KMS-11 (cell line): ENCODE measurements at regions not wholly inside any gene's neighbourhood (a gene's known extent, or its start where the extent isn't known, plus 50 kb on each side); places are given as distances from the start of the nearest gene placed in this dataset.

Experiments used
- H2AFZ ChIP-seq: fragments of 200-600 bp; sonication (generic); 2 replicates; pipeline ENCODE4 v1.6.1; 2016; ENCODE audit warnings: antibody characterized with exemption, mixed run types, low read depth
- H3K27ac ChIP-seq: fragments of 200-600 bp; sonication (generic); 2 replicates; pipeline ENCODE4 v1.6.1; 2016; ENCODE audit warnings: mild to moderate bottlenecking, mixed run types
- H3K27me3 ChIP-seq: fragments of 200-600 bp; sonication (generic); 2 replicates; pipeline ENCODE4 v1.6.1; 2017; ENCODE audit warnings: mild to moderate bottlenecking, low read depth, mixed run types, moderate library complexity; ENCODE audit not compliant: insufficient read depth
- H3K36me3 ChIP-seq: fragments of 200-600 bp; sonication (generic); 2 replicates; pipeline ENCODE4 v1.6.1; 2017; ENCODE audit warnings: mild to moderate bottlenecking, mixed run types; ENCODE audit not compliant: insufficient read depth
- H3K4me1 ChIP-seq: fragments of 200-600 bp; sonication (generic); 2 replicates; pipeline ENCODE4 v1.6.1; 2016; ENCODE audit warnings: mild to moderate bottlenecking, low read depth, mixed run types; ENCODE audit not compliant: poor library complexity, severe bottlenecking
- H3K4me2 ChIP-seq: fragments of 200-600 bp; sonication (generic); 2 replicates; pipeline ENCODE4 v1.7.0; 2016; ENCODE audit warnings: mild to moderate bottlenecking, mixed run types
- H3K4me3 ChIP-seq: fragments of 200-600 bp; sonication (generic); IDR thresholded peaks from 2 replicates; pipeline ENCODE4 v1.6.1; 2017; ENCODE audit warnings: low read depth, low read length, mixed read lengths; ENCODE audit not compliant: insufficient read depth
- H3K79me2 ChIP-seq: fragments of 200-600 bp; sonication (generic); 2 replicates; pipeline ENCODE4 v1.6.1; 2016; ENCODE audit warnings: low read depth, mixed run types; ENCODE audit not compliant: insufficient read depth
- H3K9ac ChIP-seq: fragments of 200-600 bp; sonication (generic); 2 replicates; pipeline ENCODE4 v1.6.1; 2016; ENCODE audit warnings: mild to moderate bottlenecking, mixed run types
- H4K20me1 ChIP-seq: fragments of 200-600 bp; sonication (generic); 2 replicates; pipeline ENCODE4 v1.6.1; 2016; ENCODE audit warnings: mild to moderate bottlenecking, mixed run types; ENCODE audit not compliant: insufficient read depth
- TF ChIP-seq, protein P1 (sequence below): fragments of 200-600 bp; sonication (generic); conservative IDR thresholded peaks from 2 replicates; pipeline ENCODE4 v1.6.1; 2017; ENCODE audit warnings: low read depth, mild to moderate bottlenecking, antibody characterized with exemption, low read length, moderate library complexity, mixed read lengths

DNA sequence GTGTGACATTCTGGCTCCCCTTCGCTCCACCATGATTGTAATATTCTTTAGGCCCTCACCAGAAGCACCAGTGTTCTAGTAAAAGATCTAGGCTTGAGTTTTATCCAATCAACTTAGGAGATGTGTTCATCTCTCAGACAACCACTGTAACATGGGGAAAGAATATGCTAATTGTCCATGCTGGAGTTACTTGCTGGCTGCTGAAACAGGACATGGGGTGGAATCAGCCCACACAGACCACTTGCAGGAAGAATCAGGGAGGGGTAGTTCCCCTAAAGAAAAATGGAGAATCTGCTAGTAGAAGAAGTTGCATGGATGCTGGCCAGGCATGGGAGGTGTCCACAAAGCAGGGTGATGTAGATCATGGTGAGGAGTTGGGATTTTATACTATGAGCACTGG lies 86.2 kb downstream of the FEM1C start:
- H3K36me3 ChIP-seq, result no peaks in the 10 kb centered on the region
- H3K9ac ChIP-seq, result no peak overlapping the region
- H3K27ac ChIP-seq, result no peak overlapping the region
- TF ChIP-seq, protein P1, sequence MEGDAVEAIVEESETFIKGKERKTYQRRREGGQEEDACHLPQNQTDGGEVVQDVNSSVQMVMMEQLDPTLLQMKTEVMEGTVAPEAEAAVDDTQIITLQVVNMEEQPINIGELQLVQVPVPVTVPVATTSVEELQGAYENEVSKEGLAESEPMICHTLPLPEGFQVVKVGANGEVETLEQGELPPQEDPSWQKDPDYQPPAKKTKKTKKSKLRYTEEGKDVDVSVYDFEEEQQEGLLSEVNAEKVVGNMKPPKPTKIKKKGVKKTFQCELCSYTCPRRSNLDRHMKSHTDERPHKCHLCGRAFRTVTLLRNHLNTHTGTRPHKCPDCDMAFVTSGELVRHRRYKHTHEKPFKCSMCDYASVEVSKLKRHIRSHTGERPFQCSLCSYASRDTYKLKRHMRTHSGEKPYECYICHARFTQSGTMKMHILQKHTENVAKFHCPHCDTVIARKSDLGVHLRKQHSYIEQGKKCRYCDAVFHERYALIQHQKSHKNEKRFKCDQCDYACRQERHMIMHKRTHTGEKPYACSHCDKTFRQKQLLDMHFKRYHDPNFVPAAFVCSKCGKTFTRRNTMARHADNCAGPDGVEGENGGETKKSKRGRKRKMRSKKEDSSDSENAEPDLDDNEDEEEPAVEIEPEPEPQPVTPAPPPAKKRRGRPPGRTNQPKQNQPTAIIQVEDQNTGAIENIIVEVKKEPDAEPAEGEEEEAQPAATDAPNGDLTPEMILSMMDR, result no peak
- H3K79me2 ChIP-seq, result no peaks in the 10 kb centered on the region
- H3K4me2 ChIP-seq, result no peak overlapping the region
- H4K20me1 ChIP-seq, result no peaks in the 10 kb centered on the region
- no peak overlapping the region for H2AFZ ChIP-seq
- H3K4me3 ChIP-seq, result no peak overlapping the region
- H3K4me1 ChIP-seq, result no peaks in the 10 kb centered on the region
- H3K27me3 ChIP-seq, result no peaks in the 10 kb centered on the region

DNA sequence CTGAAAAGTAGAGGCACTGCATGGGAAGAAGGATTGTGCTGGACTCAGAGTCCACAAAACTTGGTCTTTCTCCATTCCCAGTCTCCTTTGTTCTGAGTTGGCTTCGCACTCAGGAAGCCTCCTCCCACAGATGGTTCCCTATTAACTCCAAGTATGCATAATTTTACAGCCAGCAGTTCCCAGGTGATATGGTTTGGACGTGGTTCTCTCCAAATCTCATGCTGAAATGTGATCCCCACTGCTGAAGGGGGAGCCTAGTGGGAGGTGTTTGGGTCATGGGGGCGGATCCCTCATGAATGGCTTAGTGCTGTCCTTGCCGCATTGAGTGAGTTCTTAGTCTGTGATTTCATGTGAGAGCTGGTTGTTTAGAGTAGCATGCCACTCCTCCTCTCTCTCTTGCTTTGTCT lies 86.6 kb downstream of the FEM1C start:
- Histone ChIP-seq H3K4me3 (no peak overlapping the region), H3K4me1 (no peaks in the 10 kb centered on the region), H4K20me1 (no peaks in the 10 kb centered on the region), H2AFZ (no peak overlapping the region), H3K27me3 (no peaks in the 10 kb centered on the region), H3K9ac (no peak overlapping the region), H3K79me2 (no peaks in the 10 kb centered on the region), H3K36me3 (no peaks in the 10 kb centered on the region), H3K27ac (no peak overlapping the region), H3K4me2 (no peak overlapping the region)
- TF ChIP-seq, protein P1, result no peak

DNA sequence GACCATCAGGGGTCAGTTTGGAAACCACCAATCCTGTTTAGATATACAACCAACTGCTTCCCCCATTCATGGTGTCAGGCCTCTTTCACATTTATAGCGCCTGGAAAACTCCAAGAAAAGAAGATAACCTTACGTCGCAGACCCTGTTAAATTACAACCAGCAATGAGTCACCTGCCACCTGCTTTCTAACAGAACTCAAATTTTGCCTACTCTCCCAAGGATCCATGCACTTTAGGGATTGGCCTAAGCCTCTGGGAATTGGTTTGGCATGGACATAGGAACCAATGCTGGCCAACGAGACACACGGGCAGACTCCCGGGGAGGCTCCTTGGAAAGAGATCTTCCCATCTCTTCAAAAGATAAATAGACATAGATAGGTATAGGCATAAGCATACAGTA lies 87.0 kb downstream of the FEM1C start:
- Histone ChIP-seq H3K4me1 (no peaks in the 10 kb centered on the region), H3K4me2 (no peak overlapping the region), H3K4me3 (no peak overlapping the region), H3K9ac (no peak overlapping the region), H4K20me1 (no peaks in the 10 kb centered on the region), H2AFZ (no peak overlapping the region), H3K27me3 (no peaks in the 10 kb centered on the region), H3K79me2 (no peaks in the 10 kb centered on the region), H3K27ac (no peak overlapping the region), H3K36me3 (no peaks in the 10 kb centered on the region)
- TF ChIP-seq, protein P1, result no peak

DNA sequence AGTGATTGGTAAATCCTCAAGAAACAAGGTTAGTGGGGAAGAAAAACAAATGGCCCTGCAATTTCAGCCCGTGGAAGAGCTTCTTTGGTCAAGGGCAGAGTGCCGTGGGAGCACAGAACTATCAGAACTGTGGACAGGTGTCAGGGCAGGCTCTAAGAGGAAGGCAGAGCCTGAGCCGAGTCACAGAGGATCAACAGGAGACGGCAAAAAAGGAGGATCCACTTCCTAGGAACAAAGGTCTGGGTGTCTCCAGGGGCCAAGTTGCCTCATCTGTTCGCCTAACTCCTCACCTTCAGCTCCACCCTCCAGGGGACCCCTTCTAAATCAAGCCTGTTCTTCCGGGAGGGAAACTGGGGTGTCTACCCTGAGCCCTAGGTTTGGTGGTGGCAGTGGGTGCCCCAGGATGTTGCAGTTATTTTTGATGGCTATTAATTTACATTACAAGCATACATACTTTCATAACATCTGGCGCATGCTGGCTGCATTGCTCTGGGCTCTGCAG lies 88.0 kb downstream of the FEM1C start:
- Histone ChIP-seq H3K27ac (no peak overlapping the region), H4K20me1 (no peaks in the 10 kb centered on the region), H3K27me3 (no peaks in the 10 kb centered on the region), H2AFZ (no peak overlapping the region), H3K4me3 (no peak overlapping the region), H3K4me1 (no peaks in the 10 kb centered on the region), H3K4me2 (no peak overlapping the region), H3K79me2 (no peaks in the 10 kb centered on the region), H3K36me3 (no peaks in the 10 kb centered on the region), H3K9ac (no peak overlapping the region)
- TF ChIP-seq, protein P1, result no peak

DNA sequence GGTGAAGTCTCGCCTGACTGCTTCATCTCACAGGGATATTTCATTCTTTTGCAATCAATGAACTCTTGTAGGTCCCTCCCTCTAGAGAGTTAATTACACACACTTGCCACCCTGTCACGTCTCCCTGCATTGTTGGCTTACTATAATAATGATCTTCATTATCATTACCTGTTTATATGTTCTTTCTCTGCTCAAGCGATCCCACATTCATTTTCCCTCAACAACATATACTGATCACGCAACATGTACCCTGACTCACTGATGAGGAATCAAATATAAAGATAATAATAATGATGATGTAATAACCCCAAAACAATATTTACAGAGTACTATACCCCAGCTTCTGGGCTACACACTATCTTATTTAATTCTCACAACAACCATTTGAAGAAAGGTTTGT lies 88.5 kb downstream of the FEM1C start:
- no peaks in the 10 kb centered on the region for H4K20me1 ChIP-seq
- no peaks in the 10 kb centered on the region for H3K27me3 ChIP-seq
- TF ChIP-seq, protein P1, result no peak
- no peaks in the 10 kb centered on the region for H3K79me2 ChIP-seq
- H2AFZ ChIP-seq, result no peak overlapping the region
- H3K9ac ChIP-seq, result no peak overlapping the region
- H3K27ac ChIP-seq, result no peak overlapping the region
- H3K4me2 ChIP-seq, result no peak overlapping the region
- H3K4me1 ChIP-seq, result no peaks in the 10 kb centered on the region
- no peaks in the 10 kb centered on the region for H3K36me3 ChIP-seq
- H3K4me3 ChIP-seq, result no peak overlapping the region
